ENCODE measurements at regions not wholly inside any gene's neighbourhood (a gene's known extent, or its start where the extent isn't known, plus 50 kb on each side); places are given as distances from the start of the nearest gene placed in this dataset.

- Histone ChIP-seq H3K4me3 (ENCODE audit: low read length) (no peak overlapping the region), H3K36me3 (ENCODE audit: control insufficient read depth, insufficient read depth, low read length) (no peaks in the 10 kb centered on the region), H3K9ac (ENCODE audit: low read length) (no peak overlapping the region), H3K27ac (ENCODE audit: low read depth, low read length) (no peak overlapping the region), H3K4me1 (ENCODE audit: control insufficient read depth, insufficient read depth, low read length) (no peaks in the 10 kb centered on the region), H3K27me3 (ENCODE audit: control insufficient read depth, insufficient read depth, low read length) (no peaks in the 10 kb centered on the region)
These were observed 723.7 kb downstream of the DCDC2C start for GRCh38 chr2:4427083-4427482.

- no peaks in the 10 kb centered on the region for H3K36me3 ChIP-seq (ENCODE audit: control insufficient read depth, insufficient read depth, low read length)
- no peak overlapping the region for H3K9ac ChIP-seq (ENCODE audit: low read length)
- no peak overlapping the region for H3K4me3 ChIP-seq (ENCODE audit: low read length)
- H3K27ac ChIP-seq (ENCODE audit: low read depth, low read length) = no peak overlapping the region
- H3K27me3 ChIP-seq (ENCODE audit: control insufficient read depth, insufficient read depth, low read length) = no peaks in the 10 kb centered on the region
- H3K4me1 ChIP-seq (ENCODE audit: control insufficient read depth, insufficient read depth, low read length) = no peaks in the 10 kb centered on the region
These were observed 742.4 kb downstream of the DCDC2C start for GRCh38 chr2:4445821-4446220.

- H3K27me3 ChIP-seq (ENCODE audit: control insufficient read depth, insufficient read depth, low read length) = no peaks in the 10 kb centered on the region
- H3K9ac ChIP-seq (ENCODE audit: low read length) = no peak overlapping the region
- no peaks in the 10 kb centered on the region for H3K36me3 ChIP-seq (ENCODE audit: control insufficient read depth, insufficient read depth, low read length)
- H3K27ac ChIP-seq (ENCODE audit: low read depth, low read length) = no peak overlapping the region
- no peak overlapping the region for H3K4me3 ChIP-seq (ENCODE audit: low read length)
- no peaks in the 10 kb centered on the region for H3K4me1 ChIP-seq (ENCODE audit: control insufficient read depth, insufficient read depth, low read length)
These were observed 751.5 kb downstream of the DCDC2C start for GRCh38 chr2:4454907-4455306.

- no peaks in the 10 kb centered on the region for H3K27me3 ChIP-seq (ENCODE audit: control insufficient read depth, insufficient read depth, low read length)
- no peaks in the 10 kb centered on the region for H3K4me1 ChIP-seq (ENCODE audit: control insufficient read depth, insufficient read depth, low read length)
- H3K9ac ChIP-seq (ENCODE audit: low read length) = no peak overlapping the region
- H3K4me3 ChIP-seq (ENCODE audit: low read length) = no peak overlapping the region
- H3K36me3 ChIP-seq (ENCODE audit: control insufficient read depth, insufficient read depth, low read length) = no peaks in the 10 kb centered on the region
- H3K27ac ChIP-seq (ENCODE audit: low read depth, low read length) = no peak overlapping the region
These were observed 752.2 kb downstream of the DCDC2C start for GRCh38 chr2:4455486-4456155.

- Histone ChIP-seq H3K9ac (ENCODE audit: low read length) (no peak overlapping the region), H3K4me1 (ENCODE audit: control insufficient read depth, insufficient read depth, low read length) (no peaks in the 10 kb centered on the region), H3K36me3 (ENCODE audit: control insufficient read depth, insufficient read depth, low read length) (no peaks in the 10 kb centered on the region), H3K27me3 (ENCODE audit: control insufficient read depth, insufficient read depth, low read length) (no peaks in the 10 kb centered on the region), H3K27ac (ENCODE audit: low read depth, low read length) (no peak overlapping the region), H3K4me3 (ENCODE audit: low read length) (no peak overlapping the region)
These were observed 761.4 kb downstream of the DCDC2C start for GRCh38 chr2:4464634-4465266.

- Histone ChIP-seq H3K4me3 (ENCODE audit: low read length) (no peak overlapping the region), H3K4me1 (ENCODE audit: control insufficient read depth, insufficient read depth, low read length) (no peaks in the 10 kb centered on the region), H3K9ac (ENCODE audit: low read length) (no peak overlapping the region), H3K36me3 (ENCODE audit: control insufficient read depth, insufficient read depth, low read length) (no peaks in the 10 kb centered on the region), H3K27me3 (ENCODE audit: control insufficient read depth, insufficient read depth, low read length) (no peaks in the 10 kb centered on the region), H3K27ac (ENCODE audit: low read depth, low read length) (no peak overlapping the region)
These were observed 762.3 kb downstream of the DCDC2C start for GRCh38 chr2:4465671-4466070.

GRCh38 chr2:4475618-4476017 is 772.2 kb downstream of the DCDC2C start:
- H3K4me3 ChIP-seq (ENCODE audit: low read length) = no peak overlapping the region
- H3K36me3 ChIP-seq (ENCODE audit: control insufficient read depth, insufficient read depth, low read length) = no peaks in the 10 kb centered on the region
- no peak overlapping the region for H3K27ac ChIP-seq (ENCODE audit: low read depth, low read length)
- H3K27me3 ChIP-seq (ENCODE audit: control insufficient read depth, insufficient read depth, low read length) = no peaks in the 10 kb centered on the region
- H3K4me1 ChIP-seq (ENCODE audit: control insufficient read depth, insufficient read depth, low read length) = no peaks in the 10 kb centered on the region
- no peak overlapping the region for H3K9ac ChIP-seq (ENCODE audit: low read length)

- Histone ChIP-seq H3K27me3 (ENCODE audit: control insufficient read depth, insufficient read depth, low read length) (no peaks in the 10 kb centered on the region), H3K4me3 (ENCODE audit: low read length) (no peak overlapping the region), H3K4me1 (ENCODE audit: control insufficient read depth, insufficient read depth, low read length) (no peaks in the 10 kb centered on the region), H3K9ac (ENCODE audit: low read length) (no peak overlapping the region), H3K36me3 (ENCODE audit: control insufficient read depth, insufficient read depth, low read length) (no peaks in the 10 kb centered on the region), H3K27ac (ENCODE audit: low read depth, low read length) (no peak overlapping the region)
These were observed 779.7 kb downstream of the DCDC2C start for GRCh38 chr2:4483050-4483449.

- no peak overlapping the region for H3K9ac ChIP-seq (ENCODE audit: low read length)
- H3K27ac ChIP-seq (ENCODE audit: low read depth, low read length) = no peak overlapping the region
- no peak overlapping the region for H3K4me3 ChIP-seq (ENCODE audit: low read length)
- no peaks in the 10 kb centered on the region for H3K27me3 ChIP-seq (ENCODE audit: control insufficient read depth, insufficient read depth, low read length)
- no peaks in the 10 kb centered on the region for H3K36me3 ChIP-seq (ENCODE audit: control insufficient read depth, insufficient read depth, low read length)
- no peaks in the 10 kb centered on the region for H3K4me1 ChIP-seq (ENCODE audit: control insufficient read depth, insufficient read depth, low read length)
These were observed 783.6 kb downstream of the DCDC2C start for GRCh38 chr2:4486971-4487370.

GRCh38 chr2:4499316-4500030 is 796.1 kb downstream of the DCDC2C start:
- no peaks in the 10 kb centered on the region for H3K4me1 ChIP-seq (ENCODE audit: control insufficient read depth, insufficient read depth, low read length)
- no peaks in the 10 kb centered on the region for H3K27me3 ChIP-seq (ENCODE audit: control insufficient read depth, insufficient read depth, low read length)
- no peak overlapping the region for H3K9ac ChIP-seq (ENCODE audit: low read length)
- H3K27ac ChIP-seq (ENCODE audit: low read depth, low read length) = no peak overlapping the region
- H3K36me3 ChIP-seq (ENCODE audit: control insufficient read depth, insufficient read depth, low read length) = no peaks in the 10 kb centered on the region
- H3K4me3 ChIP-seq (ENCODE audit: low read length) = no peak overlapping the region

GRCh38 chr2:4501525-4501924 is 798.1 kb downstream of the DCDC2C start:
- Histone ChIP-seq H3K4me3 (ENCODE audit: low read length) (no peak overlapping the region), H3K9ac (ENCODE audit: low read length) (no peak overlapping the region), H3K4me1 (ENCODE audit: control insufficient read depth, insufficient read depth, low read length) (no peaks in the 10 kb centered on the region), H3K36me3 (ENCODE audit: control insufficient read depth, insufficient read depth, low read length) (no peaks in the 10 kb centered on the region), H3K27me3 (ENCODE audit: control insufficient read depth, insufficient read depth, low read length) (no peaks in the 10 kb centered on the region), H3K27ac (ENCODE audit: low read depth, low read length) (no peak overlapping the region)

GRCh38 chr2:4502230-4502843 is 799.0 kb downstream of the DCDC2C start:
- H3K27me3 ChIP-seq (ENCODE audit: control insufficient read depth, insufficient read depth, low read length) = no peaks in the 10 kb centered on the region
- no peaks in the 10 kb centered on the region for H3K4me1 ChIP-seq (ENCODE audit: control insufficient read depth, insufficient read depth, low read length)
- no peak overlapping the region for H3K4me3 ChIP-seq (ENCODE audit: low read length)
- H3K9ac ChIP-seq (ENCODE audit: low read length) = no peak overlapping the region
- no peak overlapping the region for H3K27ac ChIP-seq (ENCODE audit: low read depth, low read length)
- no peaks in the 10 kb centered on the region for H3K36me3 ChIP-seq (ENCODE audit: control insufficient read depth, insufficient read depth, low read length)

Measured in rectal smooth muscle tissue (tissue), 1 donor.